Nephron (organoid): ENCODE measurements at regions not wholly inside any gene's neighbourhood (a gene's known extent, or its start where the extent isn't known, plus 50 kb on each side); places are given as distances from the start of the nearest gene placed in this dataset.
A peak's percentile ranks its signal among the peaks of the same experiment; 100 is the strongest.

ENCODE experiments used
- H3K27ac Mint-ChIP-seq, 3 experiments: 2 replicates each; pipeline ENCODE4 v1.8.0; 2020; ENCODE audit warnings: mixed read lengths in 3 of 3, mild to moderate bottlenecking in 2 of 3, moderate library complexity in 1 of 3
- H3K27me3 Mint-ChIP-seq: 2 replicates; pipeline ENCODE4 v1.8.0; 2021; ENCODE audit warnings: low read depth, mild to moderate bottlenecking, moderate library complexity, mixed read lengths
- H3K36me3 Mint-ChIP-seq: 2 replicates; pipeline ENCODE4 v1.8.0; 2020; ENCODE audit warnings: low read depth, mixed read lengths
- H3K4me1 Mint-ChIP-seq: 2 replicates; pipeline ENCODE4 v1.8.0; 2020; ENCODE audit warnings: mixed read lengths
- H3K4me3 Mint-ChIP-seq, 3 experiments: 2 replicates each; pipeline ENCODE4 v1.8.0; 2020; ENCODE audit warnings: mild to moderate bottlenecking in 3 of 3, mixed read lengths in 3 of 3, moderate library complexity in 2 of 3
- H3K9me3 Mint-ChIP-seq: 2 replicates; pipeline ENCODE4 v1.8.0; 2020; ENCODE audit warnings: mixed read lengths
- CTCF ChIP-seq, 3 experiments: fragments of 200-600 bp; sonication (generic); IDR thresholded peaks; one replicate each; pipeline ENCODE4 v1.5.0; 2021; ENCODE audit warnings: antibody characterized with exemption in 3 of 3; ENCODE audit not compliant: unreplicated experiment in 3 of 3

- H3K9me3 Mint-ChIP-seq = peaks cover 6% of the 10 kb centered on the region
- H3K4me3 Mint-ChIP-seq = no peak overlapping the region
- peaks cover 18% of the 10 kb centered on the region for H3K27me3 Mint-ChIP-seq
- no peaks in the 10 kb centered on the region for H3K36me3 Mint-ChIP-seq
- peaks cover 29% of the 10 kb centered on the region for H3K4me1 Mint-ChIP-seq
- no peak for TF ChIP-seq CTCF (IDR thresholded peaks at IDR 0.05; ENCODE audit: unreplicated experiment in 3 of 3)
- H3K27ac Mint-ChIP-seq = peak overlapping the region in 2 of 3 experiments; percentile 56 to 60
Observed at GRCh38 chr17:83173914-83174361, 94.5 kb downstream of the METRNL start.

GRCh38 chr17:83174362-83175118 lies 95.1 kb downstream of the METRNL start:
- Mint-ChIP-seq H3K9me3 (peaks cover 6% of the 10 kb centered on the region), H3K27me3 (peaks cover 17% of the 10 kb centered on the region), H3K36me3 (no peaks in the 10 kb centered on the region), H3K4me3 (no peak overlapping the region), H3K4me1 (peaks cover 35% of the 10 kb centered on the region), H3K27ac (peak overlapping the region in 2 of 3 experiments; percentile 56 to 60)
- TF ChIP-seq CTCF (IDR thresholded peaks at IDR 0.05; ENCODE audit: unreplicated experiment in 3 of 3) = no peak

- Mint-ChIP-seq H3K4me3 (no peak overlapping the region), H3K9me3 (no peaks in the 10 kb centered on the region), H3K36me3 (no peaks in the 10 kb centered on the region), H3K27me3 (peaks cover 17% of the 10 kb centered on the region), H3K27ac (peak overlapping the region in 1 of 3 experiments; percentile 55), H3K4me1 (peaks cover 42% of the 10 kb centered on the region)
- TF ChIP-seq CTCF (IDR thresholded peaks at IDR 0.05; ENCODE audit: unreplicated experiment in 3 of 3) = no peak
Observed at GRCh38 chr17:83175119-83175821, 95.9 kb downstream of the METRNL start.

- Mint-ChIP-seq H3K36me3 (no peaks in the 10 kb centered on the region), H3K27me3 (peaks cover 17% of the 10 kb centered on the region), H3K27ac (peak overlapping the region in 1 of 3 experiments; percentile 14), H3K9me3 (no peaks in the 10 kb centered on the region), H3K4me3 (peak overlapping the region in 1 of 3 experiments; percentile 28), H3K4me1 (peaks cover 47% of the 10 kb centered on the region)
- TF ChIP-seq CTCF (IDR thresholded peaks at IDR 0.05; ENCODE audit: unreplicated experiment in 3 of 3) = no peak
Observed at GRCh38 chr17:83175822-83176622, 96.6 kb downstream of the METRNL start.

- Mint-ChIP-seq H3K27me3 (peaks cover 17% of the 10 kb centered on the region), H3K27ac (no peak overlapping the region), H3K4me3 (no peak overlapping the region), H3K9me3 (no peaks in the 10 kb centered on the region), H3K4me1 (peaks cover 47% of the 10 kb centered on the region), H3K36me3 (no peaks in the 10 kb centered on the region)
- no peak for TF ChIP-seq CTCF (IDR thresholded peaks at IDR 0.05; ENCODE audit: unreplicated experiment in 3 of 3)
Observed at GRCh38 chr17:83176623-83177583, 97.5 kb downstream of the METRNL start.
